ENCODE measurements at regions not wholly inside any gene's neighbourhood (a gene's known extent, or its start where the extent isn't known, plus 50 kb on each side); places are given as distances from the start of the nearest gene placed in this dataset.

DNA sequence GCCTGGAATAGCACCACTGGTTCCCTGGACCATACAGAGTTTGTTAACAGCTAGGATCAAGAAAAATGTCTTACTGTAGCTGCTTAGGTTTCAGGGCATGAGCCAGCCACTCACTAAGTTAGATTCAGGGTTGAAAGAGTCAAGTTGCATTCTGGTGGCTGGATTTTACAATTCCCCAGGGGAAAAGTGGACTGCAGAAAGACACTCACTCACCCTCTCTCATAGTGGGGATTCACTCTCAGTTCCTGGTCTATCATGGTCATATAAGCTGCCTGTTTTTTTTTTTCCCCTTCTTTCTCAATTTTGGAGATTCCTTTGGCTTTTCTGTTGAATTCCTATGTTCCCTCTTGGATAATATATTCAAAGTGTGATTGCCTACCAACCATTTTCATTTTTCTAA, 744.2 kb upstream of the GRIA3 start:
- intact Hi-C loops (cut with micrococcal nuclease) = no loop called here
- Mint-ChIP-seq H3K9me3 (peaks cover 51% of the 10 kb centered on the region), H3K27ac (no peak overlapping the region), H3K4me3 (no peak overlapping the region), H3K36me3 (ENCODE audit: low read depth) (no peaks in the 10 kb centered on the region), H3K27me3 (no peaks in the 10 kb centered on the region), H3K4me1 (ENCODE audit: low read depth) (no peaks in the 10 kb centered on the region)

DNA sequence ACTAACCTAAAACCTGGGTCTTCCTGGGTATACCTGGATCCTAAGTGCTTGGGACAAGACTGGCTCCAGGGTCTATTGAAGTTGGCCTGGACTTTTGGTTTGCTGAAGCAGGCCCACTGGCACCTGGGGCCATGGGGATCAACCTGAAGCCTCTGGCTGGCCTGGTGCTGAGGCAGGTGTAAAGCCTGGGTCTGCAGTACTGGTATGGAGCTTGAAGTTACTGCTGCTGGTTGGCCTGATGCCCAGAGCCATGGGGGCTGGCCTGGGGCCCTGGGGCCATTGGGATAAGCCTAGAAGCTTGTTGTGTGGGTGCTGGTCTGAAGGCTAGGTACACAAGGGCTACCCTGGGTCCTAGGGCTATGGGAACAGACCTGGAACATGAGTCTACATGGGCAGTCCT, 743.2 kb upstream of the GRIA3 start:
- intact Hi-C loops (cut with micrococcal nuclease) = no loop called here
- H3K4me1 Mint-ChIP-seq (ENCODE audit: low read depth) = no peaks in the 10 kb centered on the region
- no peaks in the 10 kb centered on the region for H3K36me3 Mint-ChIP-seq (ENCODE audit: low read depth)
- H3K4me3 Mint-ChIP-seq = no peak overlapping the region
- H3K9me3 Mint-ChIP-seq = peaks cover 59% of the 10 kb centered on the region
- no peaks in the 10 kb centered on the region for H3K27me3 Mint-ChIP-seq
- H3K27ac Mint-ChIP-seq = no peak overlapping the region

DNA sequence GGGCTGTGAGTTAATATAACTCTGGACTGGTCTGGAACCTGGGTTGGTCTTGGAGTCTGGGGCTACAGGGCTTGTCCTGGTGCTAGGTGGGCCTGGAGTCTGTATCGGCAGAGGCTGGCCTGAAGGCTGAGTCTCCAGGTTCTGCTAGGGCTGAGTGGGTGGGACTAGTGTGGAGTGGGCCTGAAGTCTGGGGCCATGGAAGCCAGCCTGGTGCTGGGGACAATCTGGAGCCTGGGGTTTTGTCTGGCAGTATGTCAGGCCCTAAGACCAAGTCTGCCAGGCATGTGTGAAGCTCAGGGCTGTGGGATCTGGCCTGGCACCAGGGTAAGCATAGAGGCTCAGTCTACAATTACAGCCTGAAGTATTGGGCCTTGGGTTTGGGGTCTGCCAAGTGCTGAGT, 742.6 kb upstream of the GRIA3 start:
- H3K36me3 Mint-ChIP-seq (ENCODE audit: low read depth) = no peaks in the 10 kb centered on the region
- H3K4me3 Mint-ChIP-seq = no peak overlapping the region
- H3K27ac Mint-ChIP-seq = no peak overlapping the region
- no peaks in the 10 kb centered on the region for H3K27me3 Mint-ChIP-seq
- intact Hi-C loops (cut with micrococcal nuclease) = no loop called here
- peaks cover 59% of the 10 kb centered on the region for H3K9me3 Mint-ChIP-seq
- no peaks in the 10 kb centered on the region for H3K4me1 Mint-ChIP-seq (ENCODE audit: low read depth)

DNA sequence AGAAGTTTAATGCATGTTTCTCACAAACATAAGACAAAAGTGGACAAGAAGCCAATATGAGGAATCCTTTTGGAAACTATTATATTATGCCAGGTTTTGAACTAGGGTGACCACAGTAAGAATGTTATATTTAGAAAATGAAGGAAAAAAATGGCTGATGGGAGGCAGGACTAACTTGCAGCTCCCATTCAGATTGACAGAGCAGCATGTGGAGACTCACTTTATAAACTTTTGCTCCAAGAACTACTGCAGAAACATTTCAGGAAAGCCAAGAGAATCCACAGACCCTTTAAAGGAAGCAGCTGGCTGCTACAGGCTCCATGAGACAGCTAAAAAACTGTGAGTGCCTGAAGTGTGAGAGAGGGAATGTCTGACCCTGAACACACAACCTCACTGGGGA, 738.6 kb upstream of the GRIA3 start:
- no peak overlapping the region for H3K27ac Mint-ChIP-seq
- H3K36me3 Mint-ChIP-seq (ENCODE audit: low read depth) = no peaks in the 10 kb centered on the region
- H3K27me3 Mint-ChIP-seq = no peaks in the 10 kb centered on the region
- intact Hi-C loops (cut with micrococcal nuclease) = no loop called here
- H3K4me3 Mint-ChIP-seq = no peak overlapping the region
- H3K9me3 Mint-ChIP-seq = peaks cover 44% of the 10 kb centered on the region
- no peaks in the 10 kb centered on the region for H3K4me1 Mint-ChIP-seq (ENCODE audit: low read depth)

DNA sequence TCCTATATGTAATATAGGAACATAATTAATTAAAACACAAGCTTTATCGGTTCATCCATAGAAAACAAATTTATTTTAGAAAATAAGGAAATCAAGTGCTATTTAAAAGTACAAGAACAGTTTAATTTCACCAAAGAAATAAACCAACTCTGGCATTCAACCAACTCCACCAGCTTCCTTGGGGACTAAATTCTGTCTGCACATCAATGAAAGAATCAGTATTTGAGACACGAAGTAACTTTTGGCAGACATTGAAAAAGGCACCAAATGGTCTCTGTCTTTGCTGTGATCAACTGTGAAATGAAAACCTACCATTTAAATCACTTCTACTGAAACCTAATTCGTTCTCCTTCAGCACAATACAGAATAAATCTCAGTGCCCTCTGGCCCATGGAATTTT, 719.7 kb upstream of the GRIA3 start:
- peaks cover 7% of the 10 kb centered on the region for H3K9me3 Mint-ChIP-seq
- intact Hi-C loops (cut with micrococcal nuclease) = no loop called here
- H3K27me3 Mint-ChIP-seq = no peaks in the 10 kb centered on the region
- H3K36me3 Mint-ChIP-seq (ENCODE audit: low read depth) = no peaks in the 10 kb centered on the region
- no peak overlapping the region for H3K27ac Mint-ChIP-seq
- no peaks in the 10 kb centered on the region for H3K4me1 Mint-ChIP-seq (ENCODE audit: low read depth)
- H3K4me3 Mint-ChIP-seq = no peak overlapping the region

DNA sequence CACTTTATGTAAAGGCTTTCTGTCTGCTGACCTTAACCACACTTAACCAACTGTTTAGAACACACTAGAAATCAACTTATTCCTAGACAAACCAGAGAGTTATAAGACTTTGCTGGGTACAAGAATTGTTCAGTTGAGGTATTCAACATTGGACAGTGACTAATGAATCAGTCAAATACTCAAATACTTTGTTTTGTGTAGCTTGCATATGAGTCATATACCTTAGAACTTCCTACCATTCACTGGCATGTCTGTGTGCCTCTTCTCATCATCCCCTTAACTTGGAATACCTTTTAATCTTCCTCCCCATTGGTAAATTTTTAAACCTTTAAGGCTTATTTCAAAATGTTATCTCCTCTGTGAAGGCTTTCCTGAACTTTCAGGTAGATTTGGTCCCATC, 708.8 kb upstream of the GRIA3 start:
- Mint-ChIP-seq H3K27me3 (no peaks in the 10 kb centered on the region), H3K27ac (no peak overlapping the region), H3K4me3 (no peak overlapping the region), H3K36me3 (ENCODE audit: low read depth) (no peaks in the 10 kb centered on the region), H3K9me3 (peaks cover 17% of the 10 kb centered on the region), H3K4me1 (ENCODE audit: low read depth) (no peaks in the 10 kb centered on the region)
- intact Hi-C loops (cut with micrococcal nuclease) = no loop called here

DNA sequence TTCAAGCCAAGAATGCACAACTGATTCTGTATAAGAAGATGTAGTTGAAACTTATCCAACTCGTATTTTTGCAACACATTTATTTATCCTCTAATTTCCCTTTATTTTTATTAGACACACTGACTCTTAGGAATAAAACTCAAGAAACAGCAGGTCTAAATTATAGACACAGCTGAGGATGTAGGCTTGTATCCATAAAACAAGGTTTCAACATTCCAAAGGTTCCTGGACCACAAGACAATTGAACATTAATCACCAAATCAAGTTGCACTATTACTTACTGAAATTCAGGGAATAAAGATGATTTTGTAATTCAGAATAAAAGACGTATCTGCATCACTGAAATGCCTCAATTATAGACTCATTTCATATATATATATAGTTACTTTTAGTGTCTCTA, 683.5 kb upstream of the GRIA3 start:
- H3K9me3 Mint-ChIP-seq = peaks cover 33% of the 10 kb centered on the region
- H3K36me3 Mint-ChIP-seq (ENCODE audit: low read depth) = no peaks in the 10 kb centered on the region
- H3K4me1 Mint-ChIP-seq (ENCODE audit: low read depth) = no peaks in the 10 kb centered on the region
- H3K27ac Mint-ChIP-seq = no peak overlapping the region
- H3K4me3 Mint-ChIP-seq = no peak overlapping the region
- intact Hi-C loops (cut with micrococcal nuclease) = loop anchor here (2.0 kb wide), 1 partner anchor 34 kb away; no protein-coding TSS in a partner anchor
- H3K27me3 Mint-ChIP-seq = no peaks in the 10 kb centered on the region

DNA sequence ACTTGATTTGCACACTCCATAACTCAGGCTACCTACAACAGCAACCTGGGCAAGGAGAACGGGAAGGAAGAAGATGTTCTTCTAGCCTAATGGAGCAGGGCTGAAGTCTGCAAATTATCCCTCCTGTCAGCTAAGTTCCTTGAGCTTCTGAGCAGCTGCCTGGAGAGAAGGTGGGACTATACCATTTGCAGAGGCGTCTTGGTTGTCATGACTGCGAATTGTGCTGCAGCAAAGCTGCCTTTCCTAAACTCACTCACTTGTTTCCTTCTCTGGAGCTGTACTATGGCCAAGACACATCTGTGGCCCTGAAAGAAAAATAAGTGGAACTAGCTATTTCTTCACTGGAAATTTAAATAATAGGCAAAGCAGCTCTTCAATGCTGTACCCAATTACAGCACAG, 682.4 kb upstream of the GRIA3 start:
- Mint-ChIP-seq H3K9me3 (peaks cover 24% of the 10 kb centered on the region), H3K27me3 (no peaks in the 10 kb centered on the region), H3K4me3 (no peak overlapping the region), H3K36me3 (ENCODE audit: low read depth) (no peaks in the 10 kb centered on the region), H3K27ac (no peak overlapping the region), H3K4me1 (ENCODE audit: low read depth) (no peaks in the 10 kb centered on the region)
- intact Hi-C loops (cut with micrococcal nuclease) = loop anchor here (2.0 kb wide), 1 partner anchor 35 kb away; no protein-coding TSS in a partner anchor

DNA sequence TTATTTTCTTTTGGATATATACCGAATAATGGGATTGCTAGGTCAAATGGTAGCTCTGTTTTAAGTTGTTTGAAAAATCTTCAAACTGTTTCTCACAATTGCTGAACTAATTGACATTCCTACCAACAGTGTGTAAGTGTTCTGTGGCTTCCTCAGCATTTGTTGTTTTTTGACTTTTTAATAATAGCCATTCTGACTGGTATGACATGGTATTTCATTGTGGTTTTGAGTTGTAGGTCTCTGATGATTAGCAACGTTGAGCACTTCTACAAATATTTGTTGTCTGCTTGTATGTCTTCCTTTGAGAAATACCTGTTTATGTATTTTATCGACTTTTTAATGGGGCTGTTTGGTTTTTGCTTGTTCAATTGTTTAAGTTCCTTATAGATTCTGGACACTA, 680.1 kb upstream of the GRIA3 start:
- Mint-ChIP-seq H3K27ac (no peak overlapping the region), H3K4me1 (ENCODE audit: low read depth) (no peaks in the 10 kb centered on the region), H3K36me3 (ENCODE audit: low read depth) (no peaks in the 10 kb centered on the region), H3K9me3 (peaks cover 26% of the 10 kb centered on the region), H3K27me3 (no peaks in the 10 kb centered on the region), H3K4me3 (no peak overlapping the region)
- intact Hi-C loops (cut with micrococcal nuclease) = no loop called here

DNA sequence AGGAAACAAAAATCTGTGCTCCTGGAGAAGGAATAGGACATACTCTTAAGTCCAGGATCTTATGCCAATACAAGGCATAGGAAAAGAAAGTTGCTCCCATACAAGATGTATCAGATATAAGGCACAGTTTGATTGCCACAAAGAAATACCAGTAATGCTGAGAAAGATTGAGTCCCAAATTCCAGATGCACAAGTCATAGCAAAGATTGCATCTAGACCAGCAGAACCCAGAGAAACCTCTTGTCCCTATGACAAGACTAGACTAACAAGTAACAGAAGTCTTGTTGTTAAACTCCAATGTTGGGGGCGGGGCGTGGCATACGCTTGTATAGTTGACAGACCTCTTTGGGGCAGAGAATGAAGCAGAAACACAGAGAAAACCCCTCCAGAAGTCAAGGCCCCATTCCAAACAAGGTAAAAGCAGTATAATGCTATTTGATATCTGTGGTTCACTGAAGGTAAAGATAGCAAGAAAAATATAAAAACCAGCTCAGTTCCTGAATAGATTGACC, 671.5 kb upstream of the GRIA3 start:
- no peak overlapping the region for H3K4me3 Mint-ChIP-seq
- H3K4me1 Mint-ChIP-seq (ENCODE audit: low read depth) = no peaks in the 10 kb centered on the region
- intact Hi-C loops (cut with micrococcal nuclease) = no loop called here
- H3K36me3 Mint-ChIP-seq (ENCODE audit: low read depth) = no peaks in the 10 kb centered on the region
- H3K27me3 Mint-ChIP-seq = no peaks in the 10 kb centered on the region
- no peak overlapping the region for H3K27ac Mint-ChIP-seq
- H3K9me3 Mint-ChIP-seq = peaks cover 33% of the 10 kb centered on the region

DNA sequence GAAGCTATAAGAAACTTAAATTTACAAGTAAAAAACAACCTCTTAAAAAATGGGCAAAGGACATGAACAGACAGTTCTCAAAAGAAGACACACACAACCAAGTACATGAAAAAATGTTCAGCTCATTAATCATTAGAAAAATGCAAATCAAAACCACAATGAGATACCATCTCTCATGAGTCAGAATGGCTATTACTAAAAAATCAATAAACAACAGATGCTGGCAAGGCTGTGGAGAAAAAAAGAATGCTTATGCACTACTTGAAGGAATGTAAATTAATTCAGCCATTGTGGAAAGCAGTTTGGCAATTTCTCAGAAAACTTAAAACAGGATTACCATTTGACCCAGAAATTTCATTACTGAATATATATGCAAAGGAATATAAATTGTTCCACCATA, 666.3 kb upstream of the GRIA3 start:
- no peaks in the 10 kb centered on the region for H3K27me3 Mint-ChIP-seq
- no peaks in the 10 kb centered on the region for H3K4me1 Mint-ChIP-seq (ENCODE audit: low read depth)
- no peak overlapping the region for H3K4me3 Mint-ChIP-seq
- H3K27ac Mint-ChIP-seq = no peak overlapping the region
- H3K36me3 Mint-ChIP-seq (ENCODE audit: low read depth) = no peaks in the 10 kb centered on the region
- intact Hi-C loops (cut with micrococcal nuclease) = no loop called here
- peaks cover 26% of the 10 kb centered on the region for H3K9me3 Mint-ChIP-seq

DNA sequence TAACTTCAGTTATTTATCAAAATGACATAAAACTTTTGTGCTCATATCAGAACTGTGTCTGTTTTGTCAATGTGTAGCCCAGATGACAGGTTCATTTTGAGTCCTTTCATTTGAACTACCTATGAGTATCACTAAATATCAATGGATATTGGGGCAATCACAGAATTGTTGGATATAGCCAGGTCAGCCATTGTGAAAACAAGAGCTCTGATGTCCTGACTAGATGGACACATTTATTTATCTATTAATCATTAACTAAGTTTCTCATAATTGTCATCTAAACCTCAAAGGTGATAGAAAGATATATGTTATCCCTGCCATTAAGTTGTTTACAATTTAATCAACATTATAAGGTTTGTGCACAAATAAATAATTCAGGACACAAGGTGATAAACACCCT, 638.3 kb upstream of the GRIA3 start:
- H3K27ac Mint-ChIP-seq = no peak overlapping the region
- no peaks in the 10 kb centered on the region for H3K27me3 Mint-ChIP-seq
- H3K36me3 Mint-ChIP-seq (ENCODE audit: low read depth) = no peaks in the 10 kb centered on the region
- no peaks in the 10 kb centered on the region for H3K4me1 Mint-ChIP-seq (ENCODE audit: low read depth)
- intact Hi-C loops (cut with micrococcal nuclease) = no loop called here
- H3K4me3 Mint-ChIP-seq = no peak overlapping the region
- peaks cover 7% of the 10 kb centered on the region for H3K9me3 Mint-ChIP-seq

DNA sequence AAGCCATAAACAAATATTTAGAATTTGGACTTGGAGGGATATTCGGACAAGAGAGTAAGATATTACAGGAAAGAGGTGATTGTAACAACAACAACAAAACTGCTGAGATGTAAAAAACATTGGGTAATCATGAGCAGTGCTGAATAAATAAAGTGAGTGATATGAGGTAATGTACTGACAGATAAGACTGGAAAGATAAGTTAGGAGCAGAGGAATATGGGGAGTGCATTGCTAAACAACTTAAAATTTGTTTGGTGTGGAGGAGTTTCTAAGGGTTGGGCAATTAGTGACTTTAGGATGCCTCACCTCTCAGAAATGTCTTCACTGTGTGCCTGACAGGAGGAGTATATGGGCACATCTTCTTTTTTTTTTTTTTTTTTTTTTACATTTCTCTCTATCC, 637.8 kb upstream of the GRIA3 start:
- intact Hi-C loops (cut with micrococcal nuclease) = no loop called here
- Mint-ChIP-seq H3K9me3 (peaks cover 7% of the 10 kb centered on the region), H3K36me3 (ENCODE audit: low read depth) (no peaks in the 10 kb centered on the region), H3K4me1 (ENCODE audit: low read depth) (no peaks in the 10 kb centered on the region), H3K27ac (no peak overlapping the region), H3K4me3 (no peak overlapping the region), H3K27me3 (no peaks in the 10 kb centered on the region)

DNA sequence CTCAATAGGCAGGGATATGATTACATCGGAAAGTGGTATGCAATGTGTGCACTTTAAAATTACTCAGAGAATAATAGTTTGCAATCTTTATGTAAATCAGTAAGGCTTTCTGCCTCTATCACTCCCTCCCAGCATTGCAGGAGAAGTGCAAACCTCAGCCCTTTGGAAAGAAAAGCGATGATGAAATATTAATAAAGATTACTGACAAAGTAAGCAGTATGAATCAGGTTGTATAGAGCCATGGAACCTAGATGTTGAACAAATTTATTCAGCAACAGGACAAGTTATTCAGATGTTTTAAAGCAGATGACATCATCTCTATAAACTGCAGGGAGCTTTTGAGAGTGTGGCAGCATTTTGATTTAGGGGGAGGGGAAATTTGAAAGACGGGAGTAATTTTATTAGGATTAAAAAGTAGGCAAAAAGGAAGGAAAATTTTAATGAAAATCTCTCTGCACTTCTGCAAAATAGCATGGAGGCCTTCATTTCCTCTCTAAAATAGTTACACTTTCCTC, 631.7 kb upstream of the GRIA3 start:
- Mint-ChIP-seq H3K27me3 (no peaks in the 10 kb centered on the region), H3K27ac (no peak overlapping the region), H3K36me3 (ENCODE audit: low read depth) (no peaks in the 10 kb centered on the region), H3K4me3 (no peak overlapping the region), H3K4me1 (ENCODE audit: low read depth) (no peaks in the 10 kb centered on the region), H3K9me3 (peaks cover 21% of the 10 kb centered on the region)
- intact Hi-C loops (cut with micrococcal nuclease) = no loop called here

DNA sequence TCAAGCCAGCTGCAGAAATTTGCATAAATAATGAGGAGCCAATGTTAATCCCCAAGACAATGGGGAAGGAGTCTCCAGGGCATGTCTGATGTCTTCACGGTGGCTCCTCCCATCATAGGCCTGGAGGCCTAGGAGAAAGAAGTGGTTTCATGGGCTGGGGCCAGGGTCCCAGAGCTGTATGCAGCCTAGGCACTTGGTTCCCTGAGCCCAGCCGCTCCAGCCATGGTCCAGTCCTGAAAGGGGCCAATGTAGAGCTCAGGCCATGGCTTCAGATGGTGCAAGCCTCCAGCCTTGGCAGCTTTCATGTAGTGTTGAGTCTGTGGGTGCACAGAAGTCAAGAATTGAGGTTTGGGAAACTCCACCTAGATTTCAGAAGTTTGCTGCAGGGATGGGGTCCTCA, 628.2 kb upstream of the GRIA3 start:
- H3K9me3 Mint-ChIP-seq = peaks cover 50% of the 10 kb centered on the region
- no peak overlapping the region for H3K27ac Mint-ChIP-seq
- H3K4me1 Mint-ChIP-seq (ENCODE audit: low read depth) = no peaks in the 10 kb centered on the region
- no peaks in the 10 kb centered on the region for H3K27me3 Mint-ChIP-seq
- H3K36me3 Mint-ChIP-seq (ENCODE audit: low read depth) = no peaks in the 10 kb centered on the region
- no peak overlapping the region for H3K4me3 Mint-ChIP-seq
- intact Hi-C loops (cut with micrococcal nuclease) = no loop called here
